ENCODE measurements at regions not wholly inside any gene's neighbourhood (a gene's known extent, or its start where the extent isn't known, plus 50 kb on each side); places are given as distances from the start of the nearest gene placed in this dataset.
A peak's percentile ranks its signal among the peaks of the same experiment; 100 is the strongest.

GRCh38 chr16:65547772-65548446 is 426.0 kb upstream of the CDH11 start:
- DNase-seq (ENCODE audit: low read depth), result peak; percentile 71

- DNase-seq (ENCODE audit: low read depth), result peak; percentile 21
Observed at GRCh38 chr16:65546353-65546791, 424.5 kb upstream of the CDH11 start.

- DNase-seq (ENCODE audit: low read depth), result no peak
Observed at GRCh38 chr16:65545413-65545956, 423.6 kb upstream of the CDH11 start.

- no peak for DNase-seq (ENCODE audit: low read depth)
Observed at GRCh38 chr16:65543781-65544740, 422.2 kb upstream of the CDH11 start.

GRCh38 chr16:65541646-65542045 is 419.8 kb upstream of the CDH11 start:
- no peak for DNase-seq (ENCODE audit: low read depth)

- DNase-seq (ENCODE audit: low read depth), result no peak
Observed at GRCh38 chr16:65540901-65541300, 419.0 kb upstream of the CDH11 start.

GRCh38 chr16:65538976-65539375 is 417.1 kb upstream of the CDH11 start:
- no peak for DNase-seq (ENCODE audit: low read depth)

GRCh38 chr16:65537336-65537735 is 415.5 kb upstream of the CDH11 start:
- no peak for DNase-seq (ENCODE audit: low read depth)

- no peak for DNase-seq (ENCODE audit: low read depth)
Observed at GRCh38 chr16:65534121-65534528, 412.3 kb upstream of the CDH11 start.

GRCh38 chr16:65532846-65533245 is 411.0 kb upstream of the CDH11 start:
- DNase-seq (ENCODE audit: low read depth), result no peak

GRCh38 chr16:65532258-65532657 is 410.4 kb upstream of the CDH11 start:
- no peak for DNase-seq (ENCODE audit: low read depth)

- no peak for DNase-seq (ENCODE audit: low read depth)
Observed at GRCh38 chr16:65531475-65531874, 409.6 kb upstream of the CDH11 start.

GRCh38 chr16:65525707-65526106 is 403.8 kb upstream of the CDH11 start:
- no peak for DNase-seq (ENCODE audit: low read depth)

GRCh38 chr16:65524997-65525396 is 403.1 kb upstream of the CDH11 start:
- DNase-seq (ENCODE audit: low read depth), result no peak

GRCh38 chr16:65524231-65524630 is 402.4 kb upstream of the CDH11 start:
- no peak for DNase-seq (ENCODE audit: low read depth)

- DNase-seq (ENCODE audit: low read depth), result no peak
Observed at GRCh38 chr16:65523283-65523944, 401.6 kb upstream of the CDH11 start.

GRCh38 chr16:65522412-65522811 is 400.5 kb upstream of the CDH11 start:
- no peak for DNase-seq (ENCODE audit: low read depth)

GRCh38 chr16:65521633-65522328 is 399.9 kb upstream of the CDH11 start:
- DNase-seq (ENCODE audit: low read depth), result no peak

GRCh38 chr16:65519402-65519801 is 397.5 kb upstream of the CDH11 start:
- DNase-seq (ENCODE audit: low read depth), result no peak

- no peak for DNase-seq (ENCODE audit: low read depth)
Observed at GRCh38 chr16:65515193-65515592, 393.3 kb upstream of the CDH11 start.

GRCh38 chr16:65510850-65511249 is 389.0 kb upstream of the CDH11 start:
- DNase-seq (ENCODE audit: low read depth), result no peak

- DNase-seq (ENCODE audit: low read depth), result no peak
Observed at GRCh38 chr16:65510241-65510640, 388.4 kb upstream of the CDH11 start.
